HG03280 (cell line): ENCODE measurements at regions not wholly inside any gene's neighbourhood (a gene's known extent, or its start where the extent isn't known, plus 50 kb on each side); places are given as distances from the start of the nearest gene placed in this dataset.

Experiments
- ATAC-seq: cut with Tn5 transposase; IDR thresholded peaks from one replicate; pipeline ENCODE4 v1.9.1; 2021; ENCODE audit warnings: mild to moderate bottlenecking, moderate library complexity; ENCODE audit not compliant: unreplicated experiment

DNA sequence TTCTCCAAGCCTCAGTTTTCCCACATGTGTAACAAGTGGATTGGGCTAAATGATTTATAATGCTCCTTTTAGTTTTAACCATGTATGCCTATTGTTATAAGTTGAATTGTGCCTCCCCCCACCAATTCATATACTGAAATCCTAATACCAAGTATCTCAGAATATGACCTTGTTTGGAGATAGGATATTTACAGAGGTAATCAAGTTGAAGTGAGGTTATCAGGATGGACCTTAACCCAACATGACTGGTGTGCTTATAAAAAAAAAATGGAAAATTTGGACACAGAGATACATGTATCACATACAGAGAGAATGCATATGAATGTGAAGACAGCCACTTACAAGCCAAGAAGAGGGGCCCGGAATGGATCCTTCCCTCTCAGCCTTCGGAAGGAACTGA, 117.9 kb upstream of the HABP2 start:
- ATAC-seq: no peak

- no peak for ATAC-seq
Observed at GRCh38 chr10:113435881-113436280, 117.0 kb upstream of the HABP2 start.

DNA sequence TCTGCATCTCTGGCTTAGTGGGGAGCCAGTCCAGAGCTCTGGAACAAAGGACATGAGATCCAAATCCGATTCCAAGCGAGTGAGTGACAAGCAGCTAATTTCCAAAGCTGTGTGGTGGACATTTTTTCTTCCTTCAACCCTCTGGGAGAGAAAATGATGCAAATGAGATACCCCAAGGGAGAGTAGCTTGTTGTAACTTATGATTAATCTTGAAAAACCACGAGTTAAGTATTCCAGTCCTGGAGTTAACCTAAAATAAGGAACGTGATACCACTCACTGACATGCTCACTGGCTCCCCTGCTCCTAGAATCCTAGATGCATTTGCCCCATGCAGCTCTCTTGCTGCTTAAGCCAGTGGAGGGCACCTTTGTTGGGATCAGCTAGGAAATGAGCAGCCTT, 116.0 kb upstream of the HABP2 start:
- no peak for ATAC-seq

- no peak for ATAC-seq
Observed at GRCh38 chr10:113438652-113439051, 114.2 kb upstream of the HABP2 start.

DNA sequence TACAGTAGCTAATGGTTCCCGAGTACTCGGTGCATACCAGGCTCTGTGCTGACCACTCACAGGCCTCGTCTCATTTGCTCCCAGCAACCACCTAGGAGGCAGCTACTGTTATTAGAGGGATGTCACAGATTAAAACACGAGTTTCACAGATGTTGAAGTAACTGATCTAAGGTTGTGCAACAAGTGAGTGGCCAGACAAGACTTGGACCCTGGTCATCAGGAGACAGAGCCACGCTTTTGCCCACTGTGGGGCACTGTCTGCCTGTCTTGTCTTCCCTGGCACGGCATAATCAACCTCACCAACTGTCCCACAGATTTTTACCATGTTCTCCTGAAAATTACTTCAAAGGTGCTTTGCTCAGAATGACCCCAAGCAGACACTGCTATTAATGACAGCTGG, 111.6 kb upstream of the HABP2 start:
- ATAC-seq: no peak

DNA sequence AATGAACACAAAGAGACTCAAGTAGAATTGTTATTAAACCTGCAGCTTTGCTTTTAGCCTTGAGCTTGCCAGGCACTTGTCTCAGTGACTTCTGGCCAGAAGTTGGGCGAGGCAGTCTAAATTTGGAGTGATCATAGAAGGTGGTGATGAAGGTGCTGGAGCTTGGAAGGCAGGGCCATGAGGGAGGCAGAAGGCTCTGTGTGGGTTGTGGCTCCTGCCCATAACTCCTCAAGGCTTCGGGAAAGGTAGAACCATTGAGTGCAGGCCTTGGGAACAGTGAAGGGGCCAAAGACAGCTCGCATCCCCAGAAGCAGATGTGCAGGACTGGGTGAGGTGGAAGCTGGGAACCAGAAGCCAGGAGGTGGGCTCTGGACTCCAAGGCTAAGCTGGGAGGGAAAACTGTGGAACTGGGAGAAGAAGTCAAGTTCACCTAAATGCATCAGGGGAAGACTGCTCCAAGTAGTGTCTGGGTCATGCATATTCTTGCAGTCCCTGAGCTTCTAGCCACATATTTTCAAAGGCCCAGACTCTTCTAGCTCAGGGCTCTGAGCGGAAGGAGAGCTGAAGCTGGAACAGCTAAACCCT, 111.1 kb upstream of the HABP2 start:
- no peak for ATAC-seq

DNA sequence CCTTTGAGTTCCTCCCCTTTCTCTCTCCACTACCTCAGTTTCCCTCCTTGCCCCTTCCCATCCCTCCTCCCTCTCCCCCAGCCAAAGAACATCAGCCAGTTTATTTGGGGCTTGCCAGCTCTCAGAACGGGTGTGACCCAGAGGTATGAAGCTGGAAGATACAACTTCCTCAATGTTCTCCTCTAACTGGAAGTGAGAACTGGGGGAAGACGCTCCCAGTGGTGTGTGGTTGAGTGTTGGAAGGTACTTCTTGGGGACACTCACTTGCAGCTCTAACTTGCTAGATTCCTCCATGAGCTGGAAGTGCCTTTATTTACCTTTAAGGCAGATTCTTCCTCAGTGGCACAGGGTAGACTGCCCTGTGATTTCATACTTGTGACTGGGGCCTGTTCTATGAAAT, 110.5 kb upstream of the HABP2 start:
- no peak for ATAC-seq

GRCh38 chr10:113443141-113443925, 109.5 kb upstream of the HABP2 start:
- ATAC-seq: no peak

GRCh38 chr10:113444766-113445365, 108.0 kb upstream of the HABP2 start:
- ATAC-seq: no peak

- no peak for ATAC-seq
Observed at GRCh38 chr10:113445736-113446135, 107.1 kb upstream of the HABP2 start.

- no peak for ATAC-seq
Observed at GRCh38 chr10:113446739-113447138, 106.1 kb upstream of the HABP2 start.

DNA sequence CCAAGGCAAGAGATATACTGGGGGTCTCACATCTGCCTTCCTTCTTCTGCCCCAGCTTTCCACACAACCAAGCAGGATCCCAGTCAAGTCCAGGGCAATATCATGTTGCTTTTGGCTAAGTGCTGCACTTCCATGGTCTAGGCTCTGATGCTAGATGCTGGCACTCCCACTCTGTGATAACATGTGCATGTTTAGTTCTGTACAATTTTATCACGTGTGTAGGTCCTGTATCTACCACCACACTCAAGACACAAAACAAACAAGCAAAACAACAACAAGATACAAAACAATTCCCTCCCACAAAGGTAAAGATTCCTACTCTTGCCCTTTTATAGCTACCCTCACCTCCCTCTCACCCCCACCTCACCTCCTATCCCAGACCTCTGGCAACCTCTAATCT, 105.6 kb upstream of the HABP2 start:
- ATAC-seq: no peak

DNA sequence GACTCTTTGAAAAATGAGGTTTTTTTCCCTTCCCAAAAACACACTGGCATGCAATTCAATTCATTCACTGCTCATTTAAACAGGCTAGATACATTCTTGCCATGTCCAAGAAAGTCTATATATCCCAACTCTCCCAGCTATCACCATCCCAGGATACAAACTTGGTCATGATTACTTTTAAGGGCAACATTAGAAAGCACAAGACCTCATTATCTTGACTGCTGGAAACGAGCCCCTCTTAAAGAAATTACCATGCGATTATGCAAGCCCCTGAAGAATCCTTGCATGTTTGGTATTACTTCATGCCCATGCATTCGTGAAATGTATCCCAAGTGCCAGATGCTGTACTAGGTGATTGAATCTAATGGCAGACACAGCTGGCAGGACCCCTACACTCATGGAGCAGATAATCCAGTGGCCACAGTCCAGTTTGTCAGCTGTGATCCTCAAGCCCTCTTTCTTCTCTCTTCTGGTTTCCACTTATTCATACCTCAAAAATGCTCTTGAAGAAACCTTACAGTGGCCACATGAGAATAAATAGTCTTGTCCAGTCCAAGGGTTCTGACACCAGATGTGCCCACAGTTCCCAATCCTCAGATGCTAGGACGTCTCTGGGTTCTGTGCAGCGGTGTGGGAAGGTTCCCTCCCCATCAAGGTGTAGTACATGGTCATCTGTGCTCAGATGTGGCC, 103.7 kb upstream of the HABP2 start:
- ATAC-seq: no peak

DNA sequence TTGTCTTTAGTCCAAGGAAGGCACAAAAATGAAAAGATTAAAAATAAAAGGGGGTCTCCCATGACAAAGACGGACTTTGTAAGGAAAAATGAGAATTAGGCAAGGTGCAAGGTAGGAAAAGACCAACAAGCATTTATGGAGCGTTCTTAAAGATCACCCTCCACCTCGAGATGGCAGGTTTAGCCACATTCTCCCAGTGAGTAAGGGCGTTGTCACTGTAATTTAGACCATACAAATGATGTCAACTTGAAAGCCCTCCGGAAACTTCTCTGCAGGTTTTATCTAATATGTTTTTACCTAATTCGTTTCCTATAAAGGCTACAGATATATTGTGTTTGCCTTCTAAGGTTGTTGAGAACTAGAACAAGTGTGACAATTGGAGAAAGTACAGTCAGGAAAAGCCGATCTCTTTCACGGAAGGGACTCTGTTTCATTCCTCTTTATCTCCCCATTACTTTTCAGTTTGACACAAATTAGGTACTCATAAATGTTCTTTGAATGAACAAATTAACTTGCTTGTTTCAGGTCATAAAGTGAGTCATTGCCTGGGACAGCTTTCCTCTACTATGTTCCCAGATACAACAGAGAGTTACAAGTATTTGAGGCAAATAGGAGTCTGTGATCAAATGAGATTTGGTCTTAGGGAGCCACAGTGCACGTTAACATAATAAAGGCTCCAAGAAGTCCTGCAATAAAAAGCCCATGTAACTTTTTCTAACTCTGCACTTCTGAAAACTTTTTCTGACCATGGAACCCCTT, 102.6 kb upstream of the HABP2 start:
- no peak for ATAC-seq

DNA sequence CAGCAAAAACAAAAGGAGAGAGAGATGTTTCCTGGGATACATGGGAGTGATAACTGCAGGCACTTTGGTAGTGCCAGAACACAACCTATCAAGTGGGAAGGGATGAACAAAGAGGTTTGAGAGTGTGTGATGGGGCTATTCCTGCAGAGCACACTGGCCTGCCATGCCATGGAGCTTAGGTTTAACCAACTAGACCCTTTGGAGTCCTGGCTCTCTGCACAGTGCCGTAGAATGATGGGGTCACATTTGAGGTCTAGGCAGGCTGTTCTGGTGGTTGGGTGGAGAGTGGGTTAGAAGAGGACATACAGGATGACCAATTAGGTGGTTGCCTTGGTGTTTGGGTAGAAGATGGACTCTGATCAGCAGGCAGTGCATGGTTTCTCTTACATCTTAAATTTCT, 101.9 kb upstream of the HABP2 start:
- no peak for ATAC-seq

- ATAC-seq: no peak
Observed at GRCh38 chr10:113452146-113452845, 100.6 kb upstream of the HABP2 start.

DNA sequence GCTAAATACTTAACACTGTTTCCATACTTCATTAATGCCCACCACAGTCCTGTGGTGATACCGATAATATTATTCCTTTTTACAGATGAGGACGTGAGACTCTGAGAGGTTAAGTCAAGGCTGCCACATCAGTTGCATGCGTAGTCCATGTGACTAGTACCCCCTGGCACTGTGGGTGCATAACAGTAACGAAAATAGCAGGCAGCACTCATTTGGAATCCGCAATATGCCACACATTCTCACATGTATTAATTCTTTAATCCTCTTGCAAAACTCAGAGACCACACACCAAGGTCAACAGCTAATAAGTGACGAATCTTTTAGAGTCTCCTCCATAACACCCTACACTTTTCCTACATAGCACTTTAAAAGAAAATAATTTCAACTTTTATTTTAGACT, 99.5 kb upstream of the HABP2 start:
- no peak for ATAC-seq

GRCh38 chr10:113454341-113455061, 98.4 kb upstream of the HABP2 start:
- no peak for ATAC-seq

DNA sequence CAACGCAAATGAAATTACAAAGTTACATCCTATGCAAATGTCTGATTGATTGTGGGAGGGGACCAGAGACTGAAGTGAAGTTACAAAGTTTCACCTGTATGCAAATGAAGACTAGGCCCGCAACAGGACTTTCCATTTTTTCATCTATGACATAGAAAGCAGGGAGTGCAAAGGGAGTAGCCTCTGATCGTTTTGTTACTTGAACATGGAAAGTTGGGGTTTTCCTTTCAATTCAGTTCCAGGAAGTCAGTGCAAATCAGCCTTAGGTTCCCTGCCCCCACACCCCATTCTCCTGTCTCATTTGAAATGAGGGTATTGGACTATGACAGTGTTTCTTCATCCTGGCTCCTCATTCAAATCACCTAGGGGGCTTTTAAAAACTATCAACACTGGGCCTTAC, 96.9 kb upstream of the HABP2 start:
- ATAC-seq: no peak

DNA sequence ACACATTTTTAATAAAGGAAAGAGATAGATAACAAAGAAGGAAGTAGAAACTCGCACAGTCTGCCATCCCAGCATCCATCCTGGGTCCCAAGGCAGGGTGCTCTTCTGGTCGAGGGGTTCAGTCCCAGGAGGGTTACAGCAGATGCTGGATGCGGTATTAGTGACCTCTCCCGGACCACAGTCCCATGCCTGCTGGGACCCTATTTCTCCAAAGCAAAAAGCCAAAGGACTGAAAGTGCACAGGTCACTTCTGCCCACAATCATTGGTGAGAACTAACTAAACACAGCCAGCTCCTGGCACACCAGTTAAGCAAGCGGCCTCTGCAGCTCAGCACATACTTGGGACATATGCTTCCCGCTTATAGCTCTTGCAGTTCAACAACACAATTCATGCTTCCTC, 96.1 kb upstream of the HABP2 start:
- no peak for ATAC-seq
